ENCODE measurements at regions not wholly inside any gene's neighbourhood (a gene's known extent, or its start where the extent isn't known, plus 50 kb on each side); places are given as distances from the start of the nearest gene placed in this dataset.

DNA sequence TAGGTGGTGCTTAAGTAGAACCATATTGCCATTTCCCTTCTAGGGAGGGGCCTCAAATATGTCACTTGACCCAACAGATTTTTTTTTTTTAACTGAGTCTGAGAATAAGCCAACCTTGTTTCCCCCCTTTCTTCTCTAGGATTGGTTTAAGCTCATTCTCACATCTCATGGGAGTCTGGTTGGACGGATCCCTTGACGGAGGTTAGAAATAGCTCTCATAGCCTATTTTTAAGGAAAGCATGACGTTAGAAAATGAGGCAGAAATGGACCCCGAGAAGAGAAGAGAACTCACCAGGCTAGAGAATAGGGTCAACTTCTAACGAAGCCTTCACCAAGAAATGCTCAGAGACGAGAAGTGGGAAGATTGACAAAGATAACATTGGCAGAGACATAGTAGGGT lies 95.1 kb upstream of the ZFHX3 start:
- TF ChIP-seq, protein P1, sequence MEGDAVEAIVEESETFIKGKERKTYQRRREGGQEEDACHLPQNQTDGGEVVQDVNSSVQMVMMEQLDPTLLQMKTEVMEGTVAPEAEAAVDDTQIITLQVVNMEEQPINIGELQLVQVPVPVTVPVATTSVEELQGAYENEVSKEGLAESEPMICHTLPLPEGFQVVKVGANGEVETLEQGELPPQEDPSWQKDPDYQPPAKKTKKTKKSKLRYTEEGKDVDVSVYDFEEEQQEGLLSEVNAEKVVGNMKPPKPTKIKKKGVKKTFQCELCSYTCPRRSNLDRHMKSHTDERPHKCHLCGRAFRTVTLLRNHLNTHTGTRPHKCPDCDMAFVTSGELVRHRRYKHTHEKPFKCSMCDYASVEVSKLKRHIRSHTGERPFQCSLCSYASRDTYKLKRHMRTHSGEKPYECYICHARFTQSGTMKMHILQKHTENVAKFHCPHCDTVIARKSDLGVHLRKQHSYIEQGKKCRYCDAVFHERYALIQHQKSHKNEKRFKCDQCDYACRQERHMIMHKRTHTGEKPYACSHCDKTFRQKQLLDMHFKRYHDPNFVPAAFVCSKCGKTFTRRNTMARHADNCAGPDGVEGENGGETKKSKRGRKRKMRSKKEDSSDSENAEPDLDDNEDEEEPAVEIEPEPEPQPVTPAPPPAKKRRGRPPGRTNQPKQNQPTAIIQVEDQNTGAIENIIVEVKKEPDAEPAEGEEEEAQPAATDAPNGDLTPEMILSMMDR (IDR thresholded peaks at IDR 0.05 in 8 of 11, conservative IDR thresholded peaks at IDR 0.05 in 3 of 11), result no peak
- no peak for TF ChIP-seq POLR2AphosphoS5 (IDR thresholded peaks at IDR 0.05)

Data from spleen (tissue), 7 donors.